Fibroblast of skin of abdomen (primary cell): ENCODE measurements at regions not wholly inside any gene's neighbourhood (a gene's known extent, or its start where the extent isn't known, plus 50 kb on each side); places are given as distances from the start of the nearest gene placed in this dataset.
A peak's percentile ranks its signal among the peaks of the same experiment; 100 is the strongest.
"Not testable (repeated sequence)": the region's sequence is repeated elsewhere in the genome, so short reads cannot be mapped to it uniquely, and the experiment has no call there.

ENCODE experiments used
- DNase-seq: peaks from one replicate; pipeline ENCODE4 v3.0.0-alpha.2; 2013

DNA sequence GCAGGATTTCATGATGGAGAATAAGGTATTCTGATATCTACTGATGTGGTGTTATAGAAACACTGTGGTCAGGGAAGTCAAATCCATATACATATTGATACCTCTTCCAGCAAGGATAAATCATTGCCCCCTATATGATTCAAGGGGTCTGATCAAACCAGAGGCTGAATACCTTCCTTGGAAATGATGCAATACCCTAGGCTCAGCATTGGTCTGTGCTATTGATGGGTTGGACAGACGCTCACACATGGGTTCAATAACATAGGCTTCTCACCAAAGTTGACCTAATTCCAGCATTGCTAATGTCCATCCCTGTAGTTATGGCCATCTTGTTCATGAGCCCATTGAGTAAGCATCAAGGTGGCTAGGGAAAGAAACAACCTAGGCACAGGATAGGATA lies 257.0 kb upstream of the USP24 start:
- no peak for DNase-seq

DNA sequence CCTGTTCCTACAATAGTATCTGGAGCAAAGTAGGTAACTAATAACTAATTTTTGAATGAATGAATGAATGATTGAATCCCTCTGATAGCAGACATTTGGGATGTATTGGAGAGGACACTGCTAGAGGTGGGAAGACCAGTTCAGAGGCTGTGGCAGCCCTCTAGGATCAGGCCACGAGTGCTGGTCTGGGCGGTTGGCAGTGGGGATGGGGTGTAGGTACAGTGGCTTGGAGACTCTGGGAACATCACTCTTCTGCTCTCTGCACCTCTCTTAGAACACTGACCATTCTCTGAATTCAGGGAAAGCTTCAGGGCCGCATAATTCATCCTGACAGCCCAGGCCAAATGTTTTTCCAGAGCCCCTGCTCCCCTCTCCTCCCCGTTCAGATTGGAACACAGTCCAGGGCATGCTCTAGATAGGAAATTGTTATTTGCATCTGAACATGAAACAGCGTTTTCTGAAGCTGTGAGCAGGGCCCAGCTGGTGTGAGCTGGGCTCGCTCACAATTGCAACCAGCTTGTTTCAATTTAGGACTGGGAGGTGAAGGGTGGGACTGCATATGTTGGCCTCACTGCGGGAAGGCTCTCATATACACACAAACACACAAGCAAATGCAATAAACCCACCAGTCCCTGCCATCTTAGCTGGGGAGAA lies 253.1 kb upstream of the USP24 start:
- DNase-seq = peak; percentile 55

DNA sequence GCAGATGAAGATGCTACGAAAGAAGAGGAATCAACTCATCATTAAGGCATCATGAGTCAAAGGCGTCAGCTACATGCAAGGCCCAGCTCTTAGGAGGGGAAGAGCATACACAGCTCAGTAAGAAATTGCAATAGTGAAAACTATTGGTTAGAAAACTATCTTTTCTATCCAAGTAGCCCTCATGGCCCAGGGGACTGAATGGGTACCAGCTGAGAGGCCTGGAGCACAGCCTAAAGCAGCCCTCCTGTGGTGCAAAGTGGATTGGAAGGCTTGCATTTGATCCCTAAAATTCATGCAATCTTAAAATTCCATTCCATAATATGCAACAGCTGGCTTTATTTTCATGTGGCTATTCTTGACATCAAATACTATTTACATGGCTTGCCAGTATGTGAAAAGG lies 251.8 kb upstream of the USP24 start:
- peak; percentile 50 for DNase-seq

DNA sequence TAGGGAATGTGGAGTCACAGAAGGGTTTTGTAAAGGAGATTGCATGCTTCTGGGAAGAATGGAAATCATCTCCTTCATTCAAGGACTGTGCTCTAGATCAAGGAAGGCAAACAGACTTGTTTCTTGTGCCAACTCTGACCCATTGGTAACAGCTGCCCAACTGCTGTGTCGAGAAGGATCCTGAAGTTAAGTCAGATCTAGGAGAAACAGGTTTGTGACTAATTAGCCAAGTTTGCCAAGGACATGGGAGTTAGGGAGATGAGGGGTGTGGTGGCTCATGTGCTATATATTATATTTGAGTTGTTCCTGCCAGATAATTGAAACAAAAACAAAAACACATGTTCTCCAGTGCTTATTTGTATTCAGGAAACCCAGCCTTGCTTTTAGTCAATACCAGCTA lies 251.2 kb upstream of the USP24 start:
- no peak for DNase-seq

GRCh38 chr1:55464550-55464949 lies 249.4 kb upstream of the USP24 start:
- no peak for DNase-seq

DNA sequence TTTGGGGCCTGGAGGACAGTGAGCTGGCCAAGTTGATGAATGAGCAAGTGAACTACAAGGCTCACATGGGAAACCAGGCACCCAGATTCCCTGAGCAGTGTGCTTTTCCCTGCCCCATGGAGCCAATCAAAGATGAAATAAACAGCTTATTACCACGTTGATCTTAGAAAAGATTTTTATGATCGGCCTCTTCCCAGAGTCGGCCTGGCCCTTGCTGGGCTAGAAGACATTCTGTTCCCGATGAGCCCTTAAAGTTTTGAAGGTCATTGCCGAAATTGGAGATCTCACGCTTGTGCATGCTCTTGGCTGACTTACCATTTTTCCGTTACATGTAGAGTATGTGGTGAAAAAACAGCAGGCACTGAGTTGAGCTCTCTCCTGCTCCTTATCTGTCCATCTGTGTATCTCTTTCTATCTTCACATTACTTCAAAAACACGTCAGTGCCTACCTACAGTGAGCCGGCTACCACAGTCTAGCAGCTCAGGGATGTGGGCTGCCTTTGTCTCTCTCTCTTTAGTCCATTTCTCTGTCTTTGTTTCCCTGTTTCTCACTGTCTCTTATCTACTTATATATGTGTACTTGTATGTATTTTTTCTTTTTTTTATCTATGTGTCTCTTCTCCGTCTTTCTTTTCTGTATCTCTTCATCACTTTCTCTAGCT lies 248.8 kb upstream of the USP24 start:
- no peak for DNase-seq

GRCh38 chr1:55457874-55458273 lies 242.7 kb upstream of the USP24 start:
- no peak for DNase-seq

- no peak for DNase-seq
These were observed 241.8 kb upstream of the USP24 start for GRCh38 chr1:55456971-55457370.

GRCh38 chr1:55448261-55448660 lies 233.1 kb upstream of the USP24 start:
- peak; percentile 8 for DNase-seq

GRCh38 chr1:55447488-55447887 lies 232.3 kb upstream of the USP24 start:
- DNase-seq = no peak

- DNase-seq = peak; percentile 78
These were observed 231.2 kb upstream of the USP24 start for GRCh38 chr1:55446351-55446750.

- no peak for DNase-seq
These were observed 230.3 kb upstream of the USP24 start for GRCh38 chr1:55445416-55445815.

DNA sequence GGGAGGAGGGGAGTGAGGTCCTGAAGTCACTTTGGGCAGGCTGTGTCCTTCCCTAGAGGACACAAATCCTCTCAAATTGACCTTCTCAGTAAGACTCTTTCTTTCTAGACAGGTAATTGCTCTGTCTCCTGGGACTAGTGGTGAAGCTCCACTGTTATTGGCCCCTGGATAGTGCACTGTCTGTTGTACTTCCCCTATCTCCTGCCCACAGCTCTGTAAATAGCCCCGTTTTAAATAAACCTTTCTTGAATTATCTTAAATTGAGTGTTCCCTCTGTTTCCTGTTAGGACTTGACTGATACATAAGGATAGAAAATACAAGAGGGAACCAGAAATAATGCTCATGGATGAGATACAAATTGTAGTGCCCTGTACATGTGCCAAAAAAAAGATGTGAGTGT lies 229.5 kb upstream of the USP24 start:
- DNase-seq = no peak

DNA sequence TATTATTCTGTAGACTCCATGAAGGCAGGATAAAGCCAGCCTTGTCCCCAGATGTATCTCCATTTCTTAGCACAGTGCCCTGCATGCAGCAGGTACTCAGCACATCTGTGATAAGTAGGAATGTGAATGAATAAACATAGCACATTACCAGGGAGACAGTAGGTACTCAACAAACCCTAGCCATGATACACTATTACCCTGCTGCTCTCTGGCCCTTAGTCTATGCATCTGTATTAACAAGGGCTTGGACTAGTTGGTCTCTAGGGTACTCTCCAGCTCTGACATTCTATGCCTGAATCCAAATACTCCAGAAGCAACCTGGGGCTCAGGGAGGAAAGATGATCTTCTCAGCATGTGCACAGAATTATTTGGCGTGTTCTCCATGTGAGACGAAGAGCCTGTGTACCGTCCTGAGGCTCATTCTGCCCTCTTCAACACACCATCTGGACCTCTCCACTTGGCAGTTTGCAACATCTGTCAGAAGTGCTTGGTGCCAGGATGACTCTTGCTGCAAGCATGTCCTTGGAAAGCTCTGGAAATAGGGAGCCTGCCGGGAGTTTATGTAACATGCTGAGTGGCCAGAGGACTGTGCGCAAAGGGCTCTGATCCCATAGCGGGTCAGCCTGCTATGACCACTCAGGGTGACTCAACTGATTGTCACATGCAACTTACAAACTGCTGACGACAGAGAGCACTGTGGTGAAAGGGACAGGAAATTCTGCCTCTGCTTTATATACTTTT lies 228.2 kb upstream of the USP24 start:
- DNase-seq = peak; percentile 96

- peak; percentile 27 for DNase-seq
These were observed 226.3 kb upstream of the USP24 start for GRCh38 chr1:55441489-55441888.

GRCh38 chr1:55437692-55438091 lies 222.5 kb upstream of the USP24 start:
- DNase-seq = no peak

DNA sequence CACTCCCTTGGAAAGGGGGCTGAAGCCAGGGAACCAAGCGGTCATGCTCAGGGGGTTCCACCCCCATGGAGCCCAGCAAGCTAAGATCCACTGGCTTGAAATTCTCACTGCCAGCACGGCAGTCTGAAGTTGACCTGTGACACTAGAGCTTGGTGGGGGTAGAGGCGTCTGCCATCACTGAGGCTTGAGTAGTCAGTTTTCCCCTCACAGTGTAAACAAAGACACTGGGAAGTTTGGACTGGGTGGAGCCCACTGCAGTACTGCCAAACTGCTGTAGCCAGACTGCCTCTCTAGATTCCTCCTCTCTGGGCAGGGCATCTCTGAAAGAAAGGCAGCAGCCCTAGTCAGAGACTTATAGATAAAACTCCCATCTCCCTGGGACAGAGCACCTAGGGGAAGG lies 215.6 kb upstream of the USP24 start:
- not testable (repeated sequence) for DNase-seq

DNA sequence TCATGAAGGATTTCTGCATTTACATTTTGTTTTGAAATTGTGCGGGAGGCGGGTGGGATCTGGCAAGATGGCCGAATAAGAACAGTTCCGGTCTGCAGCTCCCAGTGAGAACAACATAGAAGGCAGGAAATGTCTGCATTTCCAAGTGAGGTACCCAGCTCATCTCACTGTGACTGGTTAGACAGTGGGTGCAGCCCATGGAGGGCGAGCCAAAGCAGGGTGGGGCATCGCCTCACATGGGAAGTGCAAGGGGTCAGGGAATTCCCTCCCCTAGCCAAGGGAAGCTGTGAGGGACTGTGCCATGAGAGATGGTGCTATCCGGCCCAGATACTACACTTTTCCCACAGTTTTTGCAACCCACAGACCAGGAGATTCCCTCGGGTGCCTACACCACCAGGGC lies 215.0 kb upstream of the USP24 start:
- DNase-seq = not testable (repeated sequence)

DNA sequence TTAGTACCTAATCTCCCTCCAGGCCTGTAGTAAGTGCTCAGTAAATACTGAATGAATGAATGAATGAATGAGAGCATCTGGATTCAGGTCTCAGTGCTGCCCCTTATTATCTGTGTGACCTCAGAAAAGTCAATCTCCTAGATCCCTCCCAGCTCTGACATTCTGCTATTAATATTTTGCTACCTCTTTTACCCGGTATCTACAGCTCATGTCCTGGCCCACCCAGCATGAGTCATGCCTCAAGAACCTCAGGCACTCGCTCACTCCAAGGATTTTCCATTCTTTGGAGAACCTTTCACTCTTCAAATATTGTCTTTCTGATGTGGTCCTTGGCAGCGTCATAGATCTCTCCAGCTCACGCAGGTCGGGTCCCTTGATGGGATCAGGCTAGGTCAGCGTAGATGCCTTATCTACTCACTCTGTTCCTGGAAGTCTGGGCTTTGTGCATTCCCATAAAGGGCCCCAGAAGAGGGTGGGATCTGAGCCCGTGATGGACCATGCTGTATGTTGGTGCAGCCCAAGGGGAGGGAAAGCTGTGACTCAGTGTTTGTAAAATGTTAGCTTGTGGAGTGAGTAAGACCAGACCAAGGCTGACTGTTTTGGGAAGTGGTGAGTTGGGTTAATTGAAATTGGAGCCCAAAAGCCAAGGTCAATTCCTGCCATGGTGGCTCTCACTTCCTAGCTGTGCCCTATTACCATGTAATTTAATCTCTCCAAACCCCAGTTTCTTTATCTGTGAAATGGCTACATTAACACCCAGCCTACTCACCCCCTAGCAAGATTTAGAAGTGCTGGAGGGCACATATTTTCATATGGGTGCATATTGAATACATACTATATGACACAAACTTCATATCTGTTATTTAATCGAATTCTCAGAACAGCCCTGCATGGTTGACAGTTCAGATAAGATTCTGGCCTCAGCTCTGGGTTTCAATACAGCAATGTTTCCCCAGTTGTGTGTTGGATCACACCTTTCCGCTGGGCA lies 214.1 kb upstream of the USP24 start:
- peak; percentile 100 for DNase-seq

DNA sequence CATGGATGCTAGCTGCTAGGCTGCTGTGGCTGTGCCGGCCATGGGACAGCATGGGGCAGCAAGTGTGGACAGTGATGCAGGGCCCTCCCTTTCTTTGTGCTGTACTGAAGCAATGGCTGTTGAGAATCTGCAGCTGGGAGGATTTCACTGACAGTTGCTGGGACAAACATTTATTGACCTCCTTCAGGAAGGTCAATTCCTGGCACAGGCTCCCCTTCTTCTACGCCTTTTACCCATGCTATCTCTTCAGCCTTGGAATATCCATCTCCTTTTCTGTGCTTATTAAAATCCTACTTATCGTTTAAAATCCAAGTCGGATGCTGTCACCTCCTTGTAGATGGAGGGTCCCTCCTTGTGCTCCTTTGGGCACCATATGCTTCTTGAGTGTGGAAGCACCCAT lies 213.1 kb upstream of the USP24 start:
- DNase-seq = no peak

GRCh38 chr1:55427606-55428005 lies 212.4 kb upstream of the USP24 start:
- DNase-seq = peak; percentile 85

- DNase-seq = no peak
These were observed 211.5 kb upstream of the USP24 start for GRCh38 chr1:55426619-55427018.

DNA sequence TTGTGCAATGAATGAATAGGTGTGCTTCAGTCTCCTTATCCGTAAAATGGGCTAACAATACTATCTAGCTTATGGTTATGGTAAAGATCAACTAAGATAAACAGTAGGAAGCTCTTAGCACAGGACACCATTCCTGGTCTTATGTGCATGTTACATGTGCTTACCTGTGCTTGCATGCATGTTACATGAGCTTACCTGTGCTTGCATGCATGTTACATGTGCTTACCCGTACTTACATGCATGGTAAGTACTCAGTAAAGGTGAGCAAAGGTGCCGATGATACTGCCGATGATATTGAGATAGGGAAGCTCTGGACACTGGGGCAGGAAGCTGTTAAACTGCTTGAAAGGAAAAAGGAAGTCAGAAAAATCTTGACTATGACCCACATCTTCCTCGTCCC lies 211.0 kb upstream of the USP24 start:
- DNase-seq = no peak
